Activated CD4-positive, CD25-positive, alpha-beta regulatory T cell treated with anti-CD3 and anti-CD28 coated beads, Interleukin-2, amount 50 U/mL, for 72 hours (primary cell): ENCODE measurements at regions not wholly inside any gene's neighbourhood (a gene's known extent, or its start where the extent isn't known, plus 50 kb on each side); places are given as distances from the start of the nearest gene placed in this dataset.
"Not testable (repeated sequence)": the region's sequence is repeated elsewhere in the genome, so short reads cannot be mapped to it uniquely, and the experiment has no call there.

Experiments used
- DNase-seq: peaks from one replicate; pipeline ENCODE4 v3.0.0; 2021

GRCh38 chr2:14831458-14831857 is 198.9 kb downstream of the LRATD1 start:
- DNase-seq = no peak

- DNase-seq = no peak
Measured at GRCh38 chr2:14843507-14844204, 211.1 kb downstream of the LRATD1 start.

DNA sequence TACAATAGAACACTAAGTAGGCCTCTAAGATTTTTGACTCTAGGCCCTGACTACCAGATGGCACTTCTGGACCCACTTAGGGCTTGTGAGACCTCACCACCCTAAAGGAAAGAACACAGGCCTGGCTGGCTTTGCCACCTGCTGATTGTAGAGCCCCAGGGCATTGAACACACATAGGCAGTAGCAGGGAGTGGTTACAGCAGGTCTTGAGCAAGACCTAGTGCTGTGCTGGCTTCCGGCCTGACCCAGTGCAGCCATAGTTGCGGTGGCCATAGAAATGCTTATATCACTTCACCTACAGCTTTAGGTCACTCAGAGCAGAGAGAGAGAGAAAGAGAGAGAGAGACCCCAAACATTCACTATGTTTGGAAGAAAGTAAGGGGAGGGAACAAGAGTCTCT is 223.2 kb downstream of the LRATD1 start:
- DNase-seq = no peak

DNA sequence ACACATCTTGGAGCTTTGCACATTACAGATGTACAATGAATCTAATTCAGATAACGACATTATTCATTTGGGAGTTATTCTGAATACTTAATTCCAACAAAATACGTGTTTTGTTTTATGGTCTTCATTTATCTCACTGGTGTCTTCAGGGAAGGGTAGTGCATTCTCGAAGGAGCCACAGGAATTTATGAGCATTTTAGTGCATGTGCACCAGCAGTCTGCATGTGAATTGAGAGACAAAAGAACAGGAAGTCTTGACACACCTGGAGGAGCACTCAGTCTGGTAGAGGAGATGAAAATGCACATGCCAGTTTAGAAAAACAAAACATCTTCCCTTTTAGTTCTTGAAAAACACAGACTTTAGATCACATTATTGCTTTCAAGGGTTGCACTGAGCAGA is 228.7 kb downstream of the LRATD1 start:
- DNase-seq = no peak

- no peak for DNase-seq
Measured at GRCh38 chr2:14866736-14867352, 234.3 kb downstream of the LRATD1 start.

DNA sequence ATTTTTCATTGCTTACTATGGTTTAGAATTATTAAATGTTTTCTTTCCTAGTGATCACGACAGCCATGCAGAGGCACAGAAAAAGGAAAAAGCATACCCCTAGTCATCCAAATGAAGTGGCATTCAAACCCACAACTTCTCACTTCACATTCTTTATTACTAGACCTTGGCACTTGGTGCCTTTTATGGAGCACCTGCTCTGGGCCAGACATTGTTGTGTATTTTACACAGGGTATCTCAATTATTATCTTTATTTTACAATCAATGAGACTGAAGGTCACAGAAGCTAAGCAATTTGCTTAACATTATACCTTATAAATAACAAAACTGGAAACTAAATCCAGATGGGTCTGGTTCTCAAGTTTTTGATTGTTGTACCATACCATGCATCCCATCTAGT is 235.3 kb downstream of the LRATD1 start:
- no peak for DNase-seq

- DNase-seq = no peak
Measured at GRCh38 chr2:14872779-14873325, 240.3 kb downstream of the LRATD1 start.

GRCh38 chr2:14881651-14882327 is 249.3 kb downstream of the LRATD1 start:
- no peak for DNase-seq

- DNase-seq = no peak
Measured at GRCh38 chr2:14884651-14885050, 252.1 kb downstream of the LRATD1 start.

- no peak for DNase-seq
Measured at GRCh38 chr2:14891546-14891945, 259.0 kb downstream of the LRATD1 start.

- DNase-seq = no peak
Measured at GRCh38 chr2:14896330-14897030, 264.0 kb downstream of the LRATD1 start.

GRCh38 chr2:14899621-14900414 is 267.3 kb downstream of the LRATD1 start:
- no peak for DNase-seq

- DNase-seq = no peak
Measured at GRCh38 chr2:14901737-14902136, 269.2 kb downstream of the LRATD1 start.

GRCh38 chr2:14902953-14903352 is 270.4 kb downstream of the LRATD1 start:
- DNase-seq = no peak

- peak; percentile 55 for DNase-seq
Measured at GRCh38 chr2:14903709-14904374, 271.3 kb downstream of the LRATD1 start.

DNA sequence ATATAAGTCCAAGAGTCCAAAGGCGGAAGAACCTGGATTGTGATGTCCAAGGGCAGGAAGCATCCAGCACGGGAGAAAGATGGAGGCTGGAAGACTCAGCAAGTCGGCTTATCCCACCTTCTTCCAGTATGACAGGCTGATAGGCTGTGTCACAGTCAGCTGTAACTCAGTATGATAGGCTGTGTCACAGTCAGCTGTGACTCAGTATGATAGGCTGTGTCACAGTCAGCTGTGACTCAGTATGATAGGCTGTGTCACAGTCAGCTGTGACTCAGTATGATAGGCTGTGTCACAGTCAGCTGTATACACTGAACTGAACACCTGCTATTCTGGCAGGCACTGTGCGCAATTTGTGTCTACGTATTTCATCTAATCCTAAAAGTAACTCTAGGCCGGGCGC is 271.9 kb downstream of the LRATD1 start:
- DNase-seq = not testable (repeated sequence)

GRCh38 chr2:14905571-14905970 is 273.1 kb downstream of the LRATD1 start:
- DNase-seq = no peak

- DNase-seq = no peak
Measured at GRCh38 chr2:14907014-14907612, 274.6 kb downstream of the LRATD1 start.

DNA sequence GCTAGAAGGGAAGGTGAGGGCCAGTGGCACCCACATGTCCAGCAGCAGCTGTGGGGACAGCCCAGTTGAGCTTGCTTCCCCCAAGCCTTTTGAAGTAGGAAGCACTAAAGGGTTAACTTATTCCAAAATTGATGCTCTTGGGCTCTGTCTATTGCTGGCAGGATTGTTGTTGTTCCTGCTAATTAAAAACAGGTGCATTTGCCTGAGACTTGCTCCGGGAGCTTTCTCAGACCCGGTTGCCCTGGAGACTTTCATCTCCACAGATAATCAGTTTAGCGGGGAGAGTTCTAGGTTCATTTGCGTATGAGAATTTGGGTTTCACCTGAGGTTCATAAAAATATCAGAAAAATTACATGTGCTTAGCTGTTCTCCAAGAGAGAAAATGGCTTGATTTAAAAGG is 277.3 kb downstream of the LRATD1 start:
- DNase-seq = no peak

DNA sequence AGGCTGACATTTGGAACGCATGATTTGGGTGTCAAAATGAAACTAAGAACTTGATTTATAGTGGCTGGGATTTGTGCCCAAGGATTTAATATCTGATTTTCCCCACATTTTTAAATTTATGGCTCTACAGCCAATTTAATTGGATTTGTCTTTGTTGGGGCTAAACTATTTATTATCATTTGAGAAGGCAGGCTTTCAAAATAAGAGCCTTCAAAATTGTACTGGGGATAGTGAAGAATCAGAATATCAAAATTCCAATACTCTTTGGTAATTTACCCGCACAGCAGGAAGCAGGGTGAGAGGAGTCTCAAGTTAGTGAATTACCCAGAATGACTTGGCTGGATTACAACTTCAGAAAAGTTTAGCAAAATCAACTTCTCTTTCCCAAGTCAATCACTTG is 278.1 kb downstream of the LRATD1 start:
- no peak for DNase-seq

DNA sequence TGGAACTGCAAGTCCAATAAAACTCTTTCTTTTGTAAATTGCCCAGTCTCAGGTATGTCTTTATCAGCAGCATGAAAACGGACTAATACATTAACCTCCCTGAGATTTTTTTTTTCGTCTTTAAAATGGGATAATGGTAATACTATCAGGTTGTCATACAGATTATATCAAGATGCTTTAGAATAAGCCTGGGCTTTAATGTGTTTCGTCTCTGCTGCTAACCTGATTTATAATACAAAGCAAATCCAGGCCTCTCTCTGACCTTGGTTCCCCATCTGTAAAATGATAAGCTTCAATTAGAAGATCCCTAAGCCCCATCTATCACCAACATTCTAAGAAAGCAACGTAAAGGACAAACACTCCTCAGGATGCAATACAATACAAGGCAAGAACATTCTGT is 283.5 kb downstream of the LRATD1 start:
- no peak for DNase-seq
